SK-N-SH (cell line): ENCODE measurements at regions not wholly inside any gene's neighbourhood (a gene's known extent, or its start where the extent isn't known, plus 50 kb on each side); places are given as distances from the start of the nearest gene placed in this dataset.

Source experiments
- CTCF ChIA-PET: fragments of 300-600, 350-600 bp; formaldehyde crosslinking; extraction: SDS; loops from one replicate; lab custom pipeline; 2021; lab: Yijun Ruan, JAX
- POLR2A ChIA-PET: fragments of 350-600 bp; sonication (Branson Sonifier 250); formaldehyde crosslinking; extraction: SDS; loops from one replicate; lab custom pipeline; 2020; ENCODE audit warnings: antibody characterized with exemption, inconsistent platforms; lab: Yijun Ruan, JAX
- DNase-seq: peaks from one replicate; pipeline ENCODE4 v3.0.0; 2012
- H2AFZ ChIP-seq: fragments of 200-600 bp; sonication (generic); 2 replicates; pipeline ENCODE4 v1.8.1; 2016; ENCODE audit warnings: antibody characterized with exemption, mild to moderate bottlenecking, low read depth
- H3F3A ChIP-seq: fragments of 200-600 bp; sonication (generic); replicated peaks from 2 replicates; pipeline ENCODE3; 2016; ENCODE audit warnings: antibody characterized with exemption, mild to moderate bottlenecking; ENCODE audit not compliant: insufficient read depth
- H3K27ac ChIP-seq, 2 experiments: fragments of 200-500 bp in 1 of 2; fragments of 200-600 bp in 1 of 2; sonication (Bioruptor generic) in 1 of 2; sonication (generic), shearing (Covaris generic) in 1 of 2; 2 replicates each; pipeline versions ENCODE4 v1.5.1 to v1.6.1; 2014 to 2016; ENCODE audit warnings: low read depth in 2 of 2, inconsistent platforms in 1 of 2, low read length in 1 of 2, mild to moderate bottlenecking in 1 of 2, mixed read lengths in 1 of 2
- H3K27me3 ChIP-seq: fragments of 200-600 bp; sonication (generic), shearing (Covaris generic); 2 replicates; pipeline ENCODE4 v1.6.1; 2016; ENCODE audit warnings: mixed run types; ENCODE audit not compliant: insufficient read depth
- H3K36me3 ChIP-seq, 2 experiments: fragments of 200-500 bp in 1 of 2; fragments of 200-600 bp in 1 of 2; sonication (Bioruptor generic) in 1 of 2; sonication (generic) in 1 of 2; replicated peaks in 1 of 2; 2 replicates each; pipeline versions ENCODE3 to v1.5.1; 2014 to 2016; ENCODE audit warnings: low read length in 1 of 2, mild to moderate bottlenecking in 1 of 2; ENCODE audit not compliant: insufficient read depth in 2 of 2, control insufficient read depth in 1 of 2
- H3K4me1 ChIP-seq, 2 experiments: fragments of 200-500 bp in 1 of 2; fragments of 200-600 bp in 1 of 2; sonication (Bioruptor generic) in 1 of 2; sonication (generic), shearing (Covaris generic) in 1 of 2; 2 replicates each; pipeline versions ENCODE4 v1.5.1 to v1.6.1; 2014 to 2016; ENCODE audit warnings: low read depth in 1 of 2, low read length in 1 of 2, mixed run types in 1 of 2; ENCODE audit not compliant: insufficient read depth in 2 of 2, control insufficient read depth in 1 of 2
- H3K4me2 ChIP-seq: fragments of 200-600 bp; sonication (generic), shearing (Covaris generic); 2 replicates; pipeline ENCODE4 v1.6.1; 2017; ENCODE audit warnings: mixed run types
- H3K4me3 ChIP-seq, 2 experiments: fragments of 200-500 bp in 1 of 2; fragments of 200-600 bp in 1 of 2; sonication (Bioruptor generic) in 1 of 2; sonication (generic), shearing (Covaris generic) in 1 of 2; 2 replicates each; pipeline versions ENCODE4 v1.5.1 to v1.8.1; 2014 to 2016; ENCODE audit warnings: low read depth in 2 of 2, inconsistent platforms in 1 of 2, low read length in 1 of 2, mild to moderate bottlenecking in 1 of 2, mixed read lengths in 1 of 2, moderate library complexity in 1 of 2
- H3K79me2 ChIP-seq: fragments of 200-600 bp; sonication (generic); 2 replicates; pipeline ENCODE4 v1.8.1; 2017; ENCODE audit warnings: mild to moderate bottlenecking; ENCODE audit not compliant: insufficient read depth
- H3K9ac ChIP-seq: fragments of 200-600 bp; sonication (generic); 2 replicates; pipeline ENCODE4 v1.6.1; 2017; ENCODE audit warnings: mixed run types
- H3K9me2 ChIP-seq: fragments of 200-600 bp; sonication (generic); 2 replicates; pipeline ENCODE4 v1.6.1; 2017; ENCODE audit warnings: mixed run types
- H3K9me3 ChIP-seq: fragments of 200-600 bp; sonication (generic); 2 replicates; pipeline ENCODE4 v1.6.1; 2017; ENCODE audit warnings: mixed run types, mild to moderate bottlenecking, moderate library complexity
- H4K20me1 ChIP-seq: fragments of 200-600 bp; sonication (generic); 2 replicates; pipeline ENCODE4 v1.6.1; 2017; ENCODE audit warnings: mild to moderate bottlenecking, mixed run types; ENCODE audit not compliant: insufficient read depth
- ELF1 ChIP-seq: IDR thresholded peaks from 2 replicates; pipeline ENCODE4 v1.4.0; 2012
- EP300 ChIP-seq, 2 experiments: IDR thresholded peaks; 2 replicates each; pipeline versions ENCODE4 v1.4.0 to v1.6.1; 2012; ENCODE audit warnings: borderline replicate concordance in 1 of 2, low read depth in 1 of 2, low read length in 1 of 2
- EZH2phosphoT487 ChIP-seq: fragments of 200-600 bp; sonication (generic); IDR thresholded peaks from 2 replicates; pipeline ENCODE4 v1.6.1; 2017; ENCODE audit warnings: low read depth, mixed run types, mild to moderate bottlenecking, antibody characterized with exemption, moderate library complexity, borderline replicate concordance
- JUND ChIP-seq: IDR thresholded peaks from 2 replicates; pipeline ENCODE4 v1.4.0; 2012
- MEF2A ChIP-seq: IDR thresholded peaks from 2 replicates; pipeline ENCODE4 v1.4.0; 2012; ENCODE audit warnings: low read depth, borderline replicate concordance
- MXI1 ChIP-seq: IDR thresholded peaks from 2 replicates; pipeline ENCODE4 v1.6.1; 2012; ENCODE audit warnings: mild to moderate bottlenecking, low read depth, low read length, improper control_type of control experiment
- NRF1 ChIP-seq: IDR thresholded peaks from 2 replicates; pipeline ENCODE4 v1.6.1; 2012; ENCODE audit warnings: low read depth, mild to moderate bottlenecking, low read length
- POLR2AphosphoS5 ChIP-seq: IDR thresholded peaks from 2 replicates; pipeline ENCODE4 v1.6.1; 2012; ENCODE audit warnings: low read depth, low read length
- RCOR1 ChIP-seq: fragments of 150-350 bp; IDR thresholded peaks from 2 replicates; pipeline ENCODE4 v1.6.1; 2017; ENCODE audit warnings: antibody characterized with exemption, low read length
- SIN3A ChIP-seq: IDR thresholded peaks from 2 replicates; pipeline ENCODE4 v1.6.1; 2012; ENCODE audit warnings: low read depth, mild to moderate bottlenecking, low read length, moderate library complexity, borderline replicate concordance
- TAF1 ChIP-seq: IDR thresholded peaks from 2 replicates; pipeline ENCODE4 v1.6.1; 2012; ENCODE audit warnings: low read depth, mild to moderate bottlenecking, low read length, moderate library complexity, borderline replicate concordance
- TCF12 ChIP-seq: IDR thresholded peaks from 2 replicates; pipeline ENCODE4 v1.4.0; 2012
- TEAD4 ChIP-seq: IDR thresholded peaks from 2 replicates; pipeline ENCODE4 v1.4.0; 2012; ENCODE audit warnings: mild to moderate bottlenecking, borderline replicate concordance; ENCODE audit not compliant: insufficient read depth
- WGBS: methylation state at CpG from one replicate; pipeline ENCODE4 v1.1.6; 2017; ENCODE audit warnings: low lambda C conversion rate; 5-methylcytosine and 5-hydroxymethylcytosine counted together
- TF ChIP-seq, protein P1 (sequence below): fragments of 200-600 bp; sonication (generic); IDR thresholded peaks from 2 replicates; pipeline ENCODE4 v1.6.1; 2017; ENCODE audit warnings: antibody characterized with exemption, mild to moderate bottlenecking, moderate library complexity
- TF ChIP-seq, protein P2 (sequence below): IDR thresholded peaks from 2 replicates; pipeline ENCODE4 v1.4.0; 2012; ENCODE audit warnings: low read depth, borderline replicate concordance
- TF ChIP-seq, protein P3 (sequence below): IDR thresholded peaks from 2 replicates; pipeline ENCODE4 v1.6.1; 2012; ENCODE audit warnings: mild to moderate bottlenecking, low read depth, low read length, moderate library complexity
- TF ChIP-seq, protein P4 (sequence below): fragments of 150-350 bp; IDR thresholded peaks from 2 replicates; pipeline ENCODE4 v1.6.1; 2016; ENCODE audit warnings: mild to moderate bottlenecking, low read depth, low read length
- TF ChIP-seq, protein P5 (sequence below): IDR thresholded peaks from 2 replicates; pipeline ENCODE4 v1.4.0; 2012; ENCODE audit warnings: low read depth, borderline replicate concordance
- TF ChIP-seq, protein P6 (sequence below): fragments of 150-350 bp; IDR thresholded peaks from 2 replicates; pipeline ENCODE4 v1.6.1; 2017; ENCODE audit warnings: antibody characterized with exemption, low read length, low read depth, borderline replicate concordance

DNA sequence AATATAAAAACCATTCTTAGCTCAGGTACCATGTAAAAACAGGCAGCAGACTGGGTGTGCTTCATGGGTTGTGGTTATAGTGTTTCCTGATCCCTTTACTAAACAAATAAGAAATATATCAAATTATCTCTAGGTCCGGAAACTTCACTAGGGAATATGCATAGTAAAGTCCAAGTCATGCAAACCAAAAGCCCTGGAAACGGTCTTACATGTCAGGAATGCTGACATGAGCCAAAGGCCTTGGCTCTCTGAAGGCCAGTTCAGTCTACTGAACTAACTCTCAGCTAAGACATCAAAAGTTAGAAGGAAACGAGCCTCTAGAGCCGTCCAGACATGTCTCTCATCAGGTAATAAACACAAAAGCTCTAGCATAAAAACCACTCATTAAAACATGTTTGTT is 778.9 kb upstream of the ZNF608 start:
- H3K9me2 ChIP-seq, result no peaks in the 10 kb centered on the region
- TF ChIP-seq POLR2AphosphoS5 (no peak), ELF1 (no peak), JUND (no peak), TEAD4 (no peak), EZH2phosphoT487 (no peak), RCOR1 (no peak), MEF2A (no peak), TCF12 (no peak), SIN3A (no peak), NRF1 (no peak), EP300 (IDR thresholded peaks at IDR 0.05; ENCODE audit: borderline replicate concordance in 1 of 2, low read depth in 1 of 2, low read length in 1 of 2) (no peak), TAF1 (no peak), MXI1 (no peak)
- TF ChIP-seq, protein P1, sequence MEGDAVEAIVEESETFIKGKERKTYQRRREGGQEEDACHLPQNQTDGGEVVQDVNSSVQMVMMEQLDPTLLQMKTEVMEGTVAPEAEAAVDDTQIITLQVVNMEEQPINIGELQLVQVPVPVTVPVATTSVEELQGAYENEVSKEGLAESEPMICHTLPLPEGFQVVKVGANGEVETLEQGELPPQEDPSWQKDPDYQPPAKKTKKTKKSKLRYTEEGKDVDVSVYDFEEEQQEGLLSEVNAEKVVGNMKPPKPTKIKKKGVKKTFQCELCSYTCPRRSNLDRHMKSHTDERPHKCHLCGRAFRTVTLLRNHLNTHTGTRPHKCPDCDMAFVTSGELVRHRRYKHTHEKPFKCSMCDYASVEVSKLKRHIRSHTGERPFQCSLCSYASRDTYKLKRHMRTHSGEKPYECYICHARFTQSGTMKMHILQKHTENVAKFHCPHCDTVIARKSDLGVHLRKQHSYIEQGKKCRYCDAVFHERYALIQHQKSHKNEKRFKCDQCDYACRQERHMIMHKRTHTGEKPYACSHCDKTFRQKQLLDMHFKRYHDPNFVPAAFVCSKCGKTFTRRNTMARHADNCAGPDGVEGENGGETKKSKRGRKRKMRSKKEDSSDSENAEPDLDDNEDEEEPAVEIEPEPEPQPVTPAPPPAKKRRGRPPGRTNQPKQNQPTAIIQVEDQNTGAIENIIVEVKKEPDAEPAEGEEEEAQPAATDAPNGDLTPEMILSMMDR, result no peak
- TF ChIP-seq, protein P2, sequence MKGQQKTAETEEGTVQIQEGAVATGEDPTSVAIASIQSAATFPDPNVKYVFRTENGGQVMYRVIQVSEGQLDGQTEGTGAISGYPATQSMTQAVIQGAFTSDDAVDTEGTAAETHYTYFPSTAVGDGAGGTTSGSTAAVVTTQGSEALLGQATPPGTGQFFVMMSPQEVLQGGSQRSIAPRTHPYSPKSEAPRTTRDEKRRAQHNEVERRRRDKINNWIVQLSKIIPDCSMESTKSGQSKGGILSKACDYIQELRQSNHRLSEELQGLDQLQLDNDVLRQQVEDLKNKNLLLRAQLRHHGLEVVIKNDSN, result no peak
- TF ChIP-seq, protein P3, sequence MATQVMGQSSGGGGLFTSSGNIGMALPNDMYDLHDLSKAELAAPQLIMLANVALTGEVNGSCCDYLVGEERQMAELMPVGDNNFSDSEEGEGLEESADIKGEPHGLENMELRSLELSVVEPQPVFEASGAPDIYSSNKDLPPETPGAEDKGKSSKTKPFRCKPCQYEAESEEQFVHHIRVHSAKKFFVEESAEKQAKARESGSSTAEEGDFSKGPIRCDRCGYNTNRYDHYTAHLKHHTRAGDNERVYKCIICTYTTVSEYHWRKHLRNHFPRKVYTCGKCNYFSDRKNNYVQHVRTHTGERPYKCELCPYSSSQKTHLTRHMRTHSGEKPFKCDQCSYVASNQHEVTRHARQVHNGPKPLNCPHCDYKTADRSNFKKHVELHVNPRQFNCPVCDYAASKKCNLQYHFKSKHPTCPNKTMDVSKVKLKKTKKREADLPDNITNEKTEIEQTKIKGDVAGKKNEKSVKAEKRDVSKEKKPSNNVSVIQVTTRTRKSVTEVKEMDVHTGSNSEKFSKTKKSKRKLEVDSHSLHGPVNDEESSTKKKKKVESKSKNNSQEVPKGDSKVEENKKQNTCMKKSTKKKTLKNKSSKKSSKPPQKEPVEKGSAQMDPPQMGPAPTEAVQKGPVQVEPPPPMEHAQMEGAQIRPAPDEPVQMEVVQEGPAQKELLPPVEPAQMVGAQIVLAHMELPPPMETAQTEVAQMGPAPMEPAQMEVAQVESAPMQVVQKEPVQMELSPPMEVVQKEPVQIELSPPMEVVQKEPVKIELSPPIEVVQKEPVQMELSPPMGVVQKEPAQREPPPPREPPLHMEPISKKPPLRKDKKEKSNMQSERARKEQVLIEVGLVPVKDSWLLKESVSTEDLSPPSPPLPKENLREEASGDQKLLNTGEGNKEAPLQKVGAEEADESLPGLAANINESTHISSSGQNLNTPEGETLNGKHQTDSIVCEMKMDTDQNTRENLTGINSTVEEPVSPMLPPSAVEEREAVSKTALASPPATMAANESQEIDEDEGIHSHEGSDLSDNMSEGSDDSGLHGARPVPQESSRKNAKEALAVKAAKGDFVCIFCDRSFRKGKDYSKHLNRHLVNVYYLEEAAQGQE, result no peak
- TF ChIP-seq, protein P4, sequence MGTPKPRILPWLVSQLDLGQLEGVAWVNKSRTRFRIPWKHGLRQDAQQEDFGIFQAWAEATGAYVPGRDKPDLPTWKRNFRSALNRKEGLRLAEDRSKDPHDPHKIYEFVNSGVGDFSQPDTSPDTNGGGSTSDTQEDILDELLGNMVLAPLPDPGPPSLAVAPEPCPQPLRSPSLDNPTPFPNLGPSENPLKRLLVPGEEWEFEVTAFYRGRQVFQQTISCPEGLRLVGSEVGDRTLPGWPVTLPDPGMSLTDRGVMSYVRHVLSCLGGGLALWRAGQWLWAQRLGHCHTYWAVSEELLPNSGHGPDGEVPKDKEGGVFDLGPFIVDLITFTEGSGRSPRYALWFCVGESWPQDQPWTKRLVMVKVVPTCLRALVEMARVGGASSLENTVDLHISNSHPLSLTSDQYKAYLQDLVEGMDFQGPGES, result no peak
- TF ChIP-seq, protein P5, sequence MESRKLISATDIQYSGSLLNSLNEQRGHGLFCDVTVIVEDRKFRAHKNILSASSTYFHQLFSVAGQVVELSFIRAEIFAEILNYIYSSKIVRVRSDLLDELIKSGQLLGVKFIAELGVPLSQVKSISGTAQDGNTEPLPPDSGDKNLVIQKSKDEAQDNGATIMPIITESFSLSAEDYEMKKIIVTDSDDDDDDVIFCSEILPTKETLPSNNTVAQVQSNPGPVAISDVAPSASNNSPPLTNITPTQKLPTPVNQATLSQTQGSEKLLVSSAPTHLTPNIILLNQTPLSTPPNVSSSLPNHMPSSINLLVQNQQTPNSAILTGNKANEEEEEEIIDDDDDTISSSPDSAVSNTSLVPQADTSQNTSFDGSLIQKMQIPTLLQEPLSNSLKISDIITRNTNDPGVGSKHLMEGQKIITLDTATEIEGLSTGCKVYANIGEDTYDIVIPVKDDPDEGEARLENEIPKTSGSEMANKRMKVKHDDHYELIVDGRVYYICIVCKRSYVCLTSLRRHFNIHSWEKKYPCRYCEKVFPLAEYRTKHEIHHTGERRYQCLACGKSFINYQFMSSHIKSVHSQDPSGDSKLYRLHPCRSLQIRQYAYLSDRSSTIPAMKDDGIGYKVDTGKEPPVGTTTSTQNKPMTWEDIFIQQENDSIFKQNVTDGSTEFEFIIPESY, result no peak
- TF ChIP-seq, protein P6, sequence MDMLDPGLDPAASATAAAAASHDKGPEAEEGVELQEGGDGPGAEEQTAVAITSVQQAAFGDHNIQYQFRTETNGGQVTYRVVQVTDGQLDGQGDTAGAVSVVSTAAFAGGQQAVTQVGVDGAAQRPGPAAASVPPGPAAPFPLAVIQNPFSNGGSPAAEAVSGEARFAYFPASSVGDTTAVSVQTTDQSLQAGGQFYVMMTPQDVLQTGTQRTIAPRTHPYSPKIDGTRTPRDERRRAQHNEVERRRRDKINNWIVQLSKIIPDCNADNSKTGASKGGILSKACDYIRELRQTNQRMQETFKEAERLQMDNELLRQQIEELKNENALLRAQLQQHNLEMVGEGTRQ, result no peak
- H3F3A ChIP-seq, result no peaks in the 10 kb centered on the region
- H4K20me1 ChIP-seq, result no peaks in the 10 kb centered on the region
- no peak overlapping the region for H3K4me3 ChIP-seq
- CTCF ChIA-PET, result interaction anchor here (0.6 kb wide), 1 partner anchor 248 kb away, joined by 3 read pairs; no protein-coding TSS in a partner anchor
- no peak overlapping the region for H3K27ac ChIP-seq
- no peaks in the 10 kb centered on the region; a peak in 1 of 4 replicates for H3K4me1 ChIP-seq
- H2AFZ ChIP-seq, result no peak overlapping the region
- no peaks in the 10 kb centered on the region for H3K36me3 ChIP-seq
- no peaks in the 10 kb centered on the region for H3K9me3 ChIP-seq
- no peaks in the 10 kb centered on the region for H3K27me3 ChIP-seq
- POLR2A ChIA-PET, result no interaction called here
- no peak for DNase-seq
- no peak overlapping the region for H3K4me2 ChIP-seq
- H3K9ac ChIP-seq, result no peak overlapping the region
- no peaks in the 10 kb centered on the region for H3K79me2 ChIP-seq
- WGBS, result 73% methylated on average over 4 of the region's 4 CpGs
